ENCODE measurements at regions not wholly inside any gene's neighbourhood (a gene's known extent, or its start where the extent isn't known, plus 50 kb on each side); places are given as distances from the start of the nearest gene placed in this dataset.

DNA sequence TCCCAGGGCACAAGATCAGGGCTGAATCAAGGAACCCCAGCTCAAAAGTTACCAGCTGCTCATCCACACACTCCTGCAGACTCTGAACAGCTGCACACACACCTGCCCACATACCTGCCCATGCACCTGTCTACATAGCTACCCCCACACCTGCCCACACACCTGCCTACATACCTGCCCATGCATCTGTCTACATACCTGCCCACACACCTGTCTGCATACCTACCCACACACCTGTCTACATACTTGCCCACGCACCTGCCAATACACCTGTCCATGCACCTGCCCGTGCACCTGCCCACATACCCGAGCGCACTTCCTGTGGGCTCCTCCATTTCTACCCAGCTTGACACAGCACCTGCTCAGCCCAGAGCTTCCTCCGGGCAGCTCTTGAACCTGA lies 122.8 kb upstream of the AGAP1 start:
- no peak for DNase-seq (ENCODE audit: low read depth)
- H3K4me3 ChIP-seq (ENCODE audit: low read depth, low read length): no peak overlapping the region
- TF ChIP-seq, protein P1, sequence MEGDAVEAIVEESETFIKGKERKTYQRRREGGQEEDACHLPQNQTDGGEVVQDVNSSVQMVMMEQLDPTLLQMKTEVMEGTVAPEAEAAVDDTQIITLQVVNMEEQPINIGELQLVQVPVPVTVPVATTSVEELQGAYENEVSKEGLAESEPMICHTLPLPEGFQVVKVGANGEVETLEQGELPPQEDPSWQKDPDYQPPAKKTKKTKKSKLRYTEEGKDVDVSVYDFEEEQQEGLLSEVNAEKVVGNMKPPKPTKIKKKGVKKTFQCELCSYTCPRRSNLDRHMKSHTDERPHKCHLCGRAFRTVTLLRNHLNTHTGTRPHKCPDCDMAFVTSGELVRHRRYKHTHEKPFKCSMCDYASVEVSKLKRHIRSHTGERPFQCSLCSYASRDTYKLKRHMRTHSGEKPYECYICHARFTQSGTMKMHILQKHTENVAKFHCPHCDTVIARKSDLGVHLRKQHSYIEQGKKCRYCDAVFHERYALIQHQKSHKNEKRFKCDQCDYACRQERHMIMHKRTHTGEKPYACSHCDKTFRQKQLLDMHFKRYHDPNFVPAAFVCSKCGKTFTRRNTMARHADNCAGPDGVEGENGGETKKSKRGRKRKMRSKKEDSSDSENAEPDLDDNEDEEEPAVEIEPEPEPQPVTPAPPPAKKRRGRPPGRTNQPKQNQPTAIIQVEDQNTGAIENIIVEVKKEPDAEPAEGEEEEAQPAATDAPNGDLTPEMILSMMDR (conservative IDR thresholded peaks at IDR 0.05; ENCODE audit: low read depth, low read length): no peak

DNA sequence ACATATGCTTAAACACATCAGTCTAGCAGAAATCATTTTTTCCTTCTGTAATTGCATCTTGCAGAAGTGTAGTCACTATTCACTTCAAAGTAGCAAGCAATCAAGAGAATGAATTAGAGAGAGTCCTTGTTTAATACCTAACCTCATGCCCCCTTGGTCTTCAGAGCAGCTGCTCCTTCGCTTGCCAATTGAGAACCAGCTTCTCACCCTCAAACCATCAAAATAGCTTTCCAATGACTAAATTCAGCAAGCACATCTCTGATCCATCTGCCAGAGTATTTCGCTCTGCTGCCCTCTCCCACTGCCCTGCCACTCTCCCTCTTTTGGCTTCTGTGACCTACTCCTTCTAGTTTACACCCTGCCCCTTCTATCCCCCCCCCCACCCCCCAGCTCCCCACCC lies 120.7 kb upstream of the AGAP1 start:
- TF ChIP-seq, protein P1 (conservative IDR thresholded peaks at IDR 0.05; ENCODE audit: low read depth, low read length): no peak
- DNase-seq (ENCODE audit: low read depth): no peak
- H3K4me3 ChIP-seq (ENCODE audit: low read depth, low read length): no peak overlapping the region

DNA sequence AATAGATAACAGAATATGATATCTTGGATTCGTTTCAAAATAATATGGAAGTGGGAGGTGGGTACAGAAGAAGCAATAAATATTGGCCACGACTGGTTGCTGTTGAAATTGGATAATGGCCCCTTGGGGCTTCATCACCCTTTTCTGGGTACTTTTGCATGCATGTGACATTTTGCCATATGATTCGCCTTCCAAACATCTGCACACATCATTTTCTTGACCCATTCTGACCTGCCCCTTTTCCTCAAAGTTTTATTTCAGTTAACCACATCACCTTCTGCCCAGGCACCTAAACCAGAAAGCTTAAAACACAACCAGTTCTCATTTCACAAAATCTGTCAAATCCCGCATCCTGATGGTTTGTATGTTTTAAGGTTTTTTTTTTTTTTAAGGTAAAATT lies 116.7 kb upstream of the AGAP1 start:
- H3K4me3 ChIP-seq (ENCODE audit: low read depth, low read length): no peak overlapping the region
- TF ChIP-seq, protein P1 (conservative IDR thresholded peaks at IDR 0.05; ENCODE audit: low read depth, low read length): no peak
- DNase-seq (ENCODE audit: low read depth): no peak

DNA sequence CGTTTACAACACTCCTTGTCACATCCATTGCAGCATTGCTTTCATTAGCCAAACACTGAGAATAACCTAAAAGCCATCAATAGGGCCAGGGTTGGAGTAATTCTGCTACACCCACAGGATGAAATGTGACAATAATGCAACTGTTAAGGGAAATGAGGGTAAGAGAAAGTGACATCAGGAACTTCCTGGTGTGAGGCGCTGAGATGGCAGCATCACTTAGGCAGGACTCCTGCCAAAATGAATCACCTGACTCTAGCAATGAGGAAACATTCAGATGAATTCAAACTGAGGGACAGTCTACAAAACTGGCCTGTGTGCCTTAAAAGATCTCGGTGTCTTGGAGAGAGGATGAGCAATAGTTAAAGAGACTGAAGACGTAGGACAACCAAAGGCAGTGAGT lies 115.6 kb upstream of the AGAP1 start:
- no peak overlapping the region for H3K4me3 ChIP-seq (ENCODE audit: low read depth, low read length)
- DNase-seq (ENCODE audit: low read depth): no peak
- TF ChIP-seq, protein P1 (conservative IDR thresholded peaks at IDR 0.05; ENCODE audit: low read depth, low read length): no peak

DNA sequence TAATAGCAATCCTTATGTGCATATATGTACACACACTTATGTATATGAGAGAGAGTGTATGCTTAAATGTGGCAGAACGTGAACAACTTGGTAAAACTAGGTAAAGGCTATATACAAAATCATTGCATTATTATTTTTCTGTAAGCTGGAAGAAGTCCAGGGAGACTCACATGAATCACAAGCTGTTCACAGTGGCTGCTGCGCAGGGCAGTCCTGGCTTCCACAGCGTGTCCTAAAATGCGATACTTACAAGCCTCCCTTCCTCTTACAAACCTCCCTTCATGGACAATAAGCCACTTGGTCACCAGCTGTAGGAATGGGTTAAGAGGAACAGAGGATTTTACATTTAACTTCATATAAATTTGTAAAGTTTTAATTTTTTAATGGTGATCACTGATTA lies 114.9 kb upstream of the AGAP1 start:
- TF ChIP-seq, protein P1 (conservative IDR thresholded peaks at IDR 0.05; ENCODE audit: low read depth, low read length): no peak
- DNase-seq (ENCODE audit: low read depth): no peak
- no peak overlapping the region for H3K4me3 ChIP-seq (ENCODE audit: low read depth, low read length)

DNA sequence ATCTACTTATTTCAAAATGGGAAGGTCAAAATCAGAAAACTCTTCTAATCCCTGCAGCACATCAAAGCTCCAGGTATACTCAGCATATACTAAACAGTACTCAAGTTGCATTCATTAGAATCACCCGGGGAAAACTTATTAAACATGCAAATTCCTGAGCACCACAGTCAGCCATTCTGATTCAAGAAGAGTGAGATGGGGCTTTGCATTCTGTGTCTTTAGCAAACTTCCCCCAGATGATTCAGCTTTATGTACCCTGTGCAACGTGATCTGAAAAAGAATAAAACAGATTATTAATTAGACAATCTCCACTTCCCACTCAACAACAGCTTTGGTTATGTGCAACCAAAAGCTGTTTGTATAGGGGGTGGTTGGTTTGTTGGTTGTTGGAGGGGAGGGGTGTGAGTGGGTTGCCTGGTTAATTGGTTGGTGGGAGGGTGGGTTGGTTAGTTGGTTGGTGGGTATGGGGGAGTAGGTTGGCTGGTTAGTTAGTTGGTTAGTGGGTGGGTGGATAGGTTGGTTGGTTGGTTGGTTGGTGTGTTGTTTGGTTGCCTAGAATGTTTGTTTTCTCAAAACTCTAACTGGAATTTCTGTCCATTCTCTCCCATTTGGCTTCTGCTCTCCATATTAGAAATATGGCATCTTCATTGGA lies 112.5 kb upstream of the AGAP1 start:
- DNase-seq (ENCODE audit: low read depth): no peak
- TF ChIP-seq, protein P1 (conservative IDR thresholded peaks at IDR 0.05; ENCODE audit: low read depth, low read length): no peak
- H3K4me3 ChIP-seq (ENCODE audit: low read depth, low read length): no peak overlapping the region

DNA sequence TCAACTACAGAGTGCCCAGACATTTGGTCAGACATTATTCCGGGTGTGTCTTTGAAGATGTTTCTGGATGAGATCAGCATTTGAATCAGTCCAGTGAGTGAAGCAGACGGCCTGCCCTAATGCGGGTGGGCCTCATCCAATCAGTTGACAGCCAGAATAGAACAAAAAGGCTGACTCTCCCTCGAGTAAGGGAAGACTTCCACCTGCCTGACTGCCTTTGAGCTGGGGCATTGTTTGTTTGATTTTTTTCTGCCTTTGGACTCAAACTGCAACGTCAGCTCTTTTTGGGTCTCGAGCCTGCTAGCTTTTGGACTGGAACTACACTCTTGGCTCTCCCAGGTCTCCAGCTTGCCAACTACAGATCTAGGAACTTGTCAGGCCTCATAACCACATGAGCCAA lies 111.7 kb upstream of the AGAP1 start:
- DNase-seq (ENCODE audit: low read depth): no peak
- TF ChIP-seq, protein P1 (conservative IDR thresholded peaks at IDR 0.05; ENCODE audit: low read depth, low read length): no peak

More for the DNA sequence above, 111.7 kb upstream of the AGAP1 start:
- no peak overlapping the region for H3K4me3 ChIP-seq (ENCODE audit: low read depth, low read length)
